ENCODE measurements at regions not wholly inside any gene's neighbourhood (a gene's known extent, or its start where the extent isn't known, plus 50 kb on each side); places are given as distances from the start of the nearest gene placed in this dataset.

GRCh38 chr1:57983441-57983840 lies 559.6 kb upstream of the DAB1 start:
- DNase-seq: no peak

DNA sequence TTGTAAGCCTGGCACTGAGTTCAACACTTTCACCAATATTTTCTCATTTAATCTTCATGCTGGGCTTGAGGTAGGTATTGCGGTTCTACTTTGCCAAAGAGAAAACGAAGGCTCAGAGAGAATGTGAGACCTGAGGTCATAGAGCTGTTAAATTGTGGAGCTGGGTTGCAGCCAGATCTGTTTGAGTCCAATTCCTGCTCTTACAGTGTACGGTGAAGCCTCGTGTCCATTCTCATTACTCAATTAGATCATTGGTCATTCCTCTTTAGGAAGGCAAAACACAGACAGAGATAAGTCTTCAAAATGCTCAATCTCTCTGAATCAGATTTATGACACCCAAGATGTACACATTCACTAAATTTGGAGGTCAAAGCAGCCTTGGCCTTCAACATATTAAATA lies 559.0 kb upstream of the DAB1 start:
- no peak for DNase-seq

DNA sequence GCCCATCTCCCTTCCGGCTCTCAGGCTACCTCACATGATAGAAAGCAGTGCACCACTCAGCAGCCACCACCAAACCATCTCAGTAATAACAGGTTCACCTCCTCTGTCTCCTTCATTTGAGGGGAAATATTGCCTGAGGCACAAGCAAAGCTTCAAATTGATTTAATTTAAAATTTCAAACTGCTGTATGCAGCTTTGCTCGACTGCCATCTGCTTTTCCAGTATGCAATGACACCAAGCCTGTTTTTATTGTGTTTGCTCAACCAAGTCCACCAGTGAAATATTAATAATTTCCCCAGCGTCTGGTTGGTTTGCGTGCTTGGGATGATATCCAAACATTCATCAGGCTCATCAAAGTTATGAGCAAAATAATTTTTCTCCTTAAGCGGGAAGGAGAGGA lies 552.4 kb upstream of the DAB1 start:
- DNase-seq: no peak

DNA sequence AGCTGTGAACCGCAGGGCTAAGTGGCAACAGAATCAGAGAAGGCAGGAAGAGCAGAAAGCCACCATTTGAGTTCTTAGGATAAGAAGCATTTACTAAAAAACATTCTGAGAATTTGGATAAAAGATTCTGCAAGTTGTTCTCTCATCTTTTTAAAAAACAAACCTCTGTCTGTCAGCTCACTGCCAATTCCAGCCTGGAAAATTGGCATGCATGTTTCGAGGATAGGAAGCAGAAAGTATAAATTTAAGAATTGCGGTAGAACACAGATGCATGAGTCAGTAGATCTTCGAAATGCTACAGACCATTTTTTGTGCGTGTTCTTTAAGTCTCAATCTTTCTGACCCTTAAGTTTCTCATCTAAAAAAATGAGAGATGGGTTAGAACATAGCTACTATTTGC lies 544.5 kb upstream of the DAB1 start:
- no peak for DNase-seq

DNA sequence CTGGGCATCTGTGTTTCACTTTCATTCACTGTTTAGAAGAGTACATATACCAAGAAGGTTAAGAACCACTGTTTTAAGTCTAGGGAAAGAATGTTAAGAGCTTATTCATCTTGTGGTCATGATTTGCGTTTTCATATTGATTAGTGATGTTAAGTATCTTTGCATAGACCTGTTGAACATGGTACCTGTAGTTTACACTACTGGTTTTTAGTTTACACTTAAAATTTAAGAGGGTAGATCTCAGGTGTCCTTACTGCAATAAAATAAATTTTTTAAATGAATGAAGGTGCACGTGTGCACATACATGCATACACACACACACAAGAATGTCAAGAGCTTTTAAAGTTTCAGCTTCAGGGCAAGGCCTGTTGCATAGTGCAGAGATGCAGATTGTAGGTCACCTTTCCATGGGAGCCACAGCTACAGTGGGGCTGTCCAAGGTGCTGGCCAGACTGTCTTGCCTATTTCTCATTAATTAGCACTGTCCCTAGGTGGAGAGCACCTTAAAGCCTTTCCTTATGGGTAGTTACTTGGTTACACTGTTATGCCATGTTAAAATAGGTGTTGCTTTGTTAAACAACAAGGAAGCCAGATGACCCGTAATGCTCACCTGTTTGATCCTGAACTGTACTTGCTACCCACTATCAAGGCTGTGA lies 543.0 kb upstream of the DAB1 start:
- DNase-seq: no peak

DNA sequence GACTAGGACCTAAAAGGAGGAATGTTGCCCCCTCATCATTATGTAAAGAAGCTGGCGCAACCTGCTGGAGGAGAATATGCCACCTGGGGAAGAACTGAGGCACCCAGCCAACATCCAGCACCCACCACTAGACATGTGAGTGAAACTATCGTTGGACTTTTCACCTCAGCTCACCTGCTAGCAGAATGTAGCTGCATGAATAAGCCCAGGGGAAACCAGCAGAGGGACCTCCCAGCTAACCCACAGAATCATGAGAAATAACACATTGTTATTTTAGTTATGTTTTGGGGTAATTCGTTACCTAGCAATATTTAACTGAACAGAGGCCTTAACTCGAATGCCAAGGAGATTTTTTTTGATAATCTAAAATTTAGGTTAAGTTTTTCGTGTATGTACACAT lies 542.5 kb upstream of the DAB1 start:
- no peak for DNase-seq

GRCh38 chr1:57963581-57963980 lies 539.7 kb upstream of the DAB1 start:
- peak; percentile 92 for DNase-seq

GRCh38 chr1:57959531-57960241 lies 535.8 kb upstream of the DAB1 start:
- no peak for DNase-seq

- DNase-seq: no peak
These were observed 533.7 kb upstream of the DAB1 start for GRCh38 chr1:57957576-57957975.

- no peak for DNase-seq
These were observed 527.5 kb upstream of the DAB1 start for GRCh38 chr1:57951390-57951789.

- no peak for DNase-seq
These were observed 525.3 kb upstream of the DAB1 start for GRCh38 chr1:57949168-57949567.

DNA sequence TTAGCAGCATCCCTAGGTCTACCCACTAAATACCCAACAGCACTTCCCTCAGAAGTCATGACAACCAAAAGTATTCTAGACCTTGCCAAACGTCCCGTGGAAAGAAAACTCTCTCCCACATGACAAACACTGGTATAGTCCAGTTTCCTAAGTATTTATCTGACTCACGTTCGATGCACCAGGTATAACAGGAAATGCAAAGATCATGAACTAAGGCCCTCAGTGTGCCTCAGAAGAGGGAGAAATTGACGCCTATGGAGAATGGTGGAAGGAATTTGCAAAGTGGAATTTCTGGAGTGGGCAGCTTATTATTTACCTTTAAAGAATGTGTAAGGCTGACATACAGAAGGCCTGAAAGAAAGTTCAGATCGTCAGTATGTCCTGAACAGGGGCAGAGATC lies 523.6 kb upstream of the DAB1 start:
- no peak for DNase-seq

GRCh38 chr1:57945045-57945444 lies 521.2 kb upstream of the DAB1 start:
- DNase-seq: no peak

DNA sequence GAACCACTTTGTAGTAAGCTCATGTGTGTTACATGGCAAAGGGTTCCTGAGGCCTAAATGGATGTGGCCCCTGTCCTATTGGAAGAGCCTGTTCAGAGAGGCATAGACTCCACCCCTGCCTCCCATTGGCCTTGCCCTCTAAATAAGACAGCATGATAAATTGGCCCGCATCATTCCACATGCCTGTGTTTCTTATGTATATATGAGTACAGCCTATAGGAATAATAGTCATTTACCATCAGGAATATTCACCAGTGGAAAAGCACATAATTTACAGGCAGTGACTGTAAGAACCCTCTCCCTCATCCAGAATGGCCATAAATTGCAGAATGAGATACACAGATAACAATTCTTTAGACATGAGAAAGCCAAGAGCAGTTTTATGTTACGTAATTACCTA lies 519.5 kb upstream of the DAB1 start:
- no peak for DNase-seq

DNA sequence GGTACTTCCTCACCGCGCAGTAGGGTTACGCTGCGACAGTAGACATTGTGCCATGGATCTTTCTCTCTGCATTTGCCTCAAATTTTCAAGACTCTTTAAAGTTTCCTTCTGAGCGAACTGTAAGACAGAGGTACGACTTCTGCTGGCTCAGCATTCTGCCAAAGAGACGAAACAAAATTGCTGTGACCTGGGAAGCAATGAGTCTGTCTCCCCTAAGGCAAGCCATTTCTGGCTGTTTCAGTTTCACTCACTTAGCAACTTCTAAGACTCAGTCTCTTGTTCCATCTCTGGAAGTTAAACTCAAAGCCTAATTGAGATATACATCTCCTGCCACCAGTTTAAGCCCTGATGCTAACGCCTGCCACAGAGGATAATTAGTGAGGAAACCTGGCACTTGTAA lies 510.9 kb upstream of the DAB1 start:
- DNase-seq: no peak

- no peak for DNase-seq
These were observed 503.1 kb upstream of the DAB1 start for GRCh38 chr1:57927003-57927402.

GRCh38 chr1:57926025-57926552 lies 502.2 kb upstream of the DAB1 start:
- no peak for DNase-seq

- no peak for DNase-seq
These were observed 501.4 kb upstream of the DAB1 start for GRCh38 chr1:57925226-57925625.

DNA sequence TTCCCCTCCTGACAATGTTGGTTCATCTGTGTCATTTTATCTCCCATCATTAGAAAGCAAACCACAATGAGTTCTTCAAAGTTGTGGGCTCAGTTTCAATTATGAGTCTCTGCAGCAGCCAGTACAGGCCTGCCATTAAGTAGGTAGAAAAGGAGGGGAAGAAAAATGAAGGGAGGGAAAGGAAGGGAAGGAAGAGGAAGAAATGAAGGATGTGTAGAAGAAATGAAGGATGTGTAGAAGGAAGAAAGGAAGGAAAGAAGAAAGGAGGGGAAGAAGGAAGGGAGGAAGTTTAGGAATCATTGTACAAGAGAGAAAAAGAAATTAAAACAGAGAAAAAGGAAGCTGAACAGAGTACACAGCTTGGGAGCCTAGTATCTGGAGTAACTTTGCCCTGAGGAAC lies 498.3 kb upstream of the DAB1 start:
- no peak for DNase-seq

DNA sequence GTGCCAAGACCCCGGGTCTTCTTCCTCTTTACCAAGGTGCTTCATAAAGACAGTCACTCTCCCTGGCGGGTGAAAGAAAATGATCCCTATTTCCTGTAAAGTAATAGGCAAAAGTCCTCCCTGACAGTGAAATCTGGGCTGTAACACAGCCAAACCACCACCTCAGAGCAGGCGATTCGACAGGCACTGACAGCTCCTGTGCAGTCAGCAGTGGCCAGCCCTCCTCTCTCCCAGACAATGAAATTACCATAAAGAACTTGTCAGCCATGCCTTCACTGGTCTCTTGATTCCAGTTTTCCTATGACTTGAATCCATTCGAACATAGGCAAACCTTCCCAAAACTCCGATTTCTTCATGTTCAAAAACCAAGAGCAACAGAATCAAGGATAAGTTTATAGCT lies 492.2 kb upstream of the DAB1 start:
- DNase-seq: no peak

DNA sequence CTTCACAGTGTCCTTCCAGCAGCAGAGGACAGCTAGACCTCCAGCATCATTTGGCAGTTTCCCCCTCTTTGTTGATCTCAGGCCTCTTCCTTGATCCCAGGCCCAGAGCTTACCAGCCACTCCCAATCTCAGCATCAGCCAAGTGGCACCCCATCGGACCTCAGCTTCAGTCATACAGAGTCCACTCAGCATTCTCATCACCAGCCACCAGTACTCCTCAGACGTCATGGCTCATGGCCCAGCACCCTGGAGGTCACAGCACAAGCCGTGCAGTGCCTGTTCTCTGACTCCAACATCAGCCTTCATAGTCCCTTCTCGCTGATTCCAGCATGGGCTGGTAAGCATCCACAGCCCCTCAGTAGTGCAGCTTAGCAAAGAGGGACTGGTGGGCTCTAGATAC lies 487.6 kb upstream of the DAB1 start:
- DNase-seq: no peak

DNA sequence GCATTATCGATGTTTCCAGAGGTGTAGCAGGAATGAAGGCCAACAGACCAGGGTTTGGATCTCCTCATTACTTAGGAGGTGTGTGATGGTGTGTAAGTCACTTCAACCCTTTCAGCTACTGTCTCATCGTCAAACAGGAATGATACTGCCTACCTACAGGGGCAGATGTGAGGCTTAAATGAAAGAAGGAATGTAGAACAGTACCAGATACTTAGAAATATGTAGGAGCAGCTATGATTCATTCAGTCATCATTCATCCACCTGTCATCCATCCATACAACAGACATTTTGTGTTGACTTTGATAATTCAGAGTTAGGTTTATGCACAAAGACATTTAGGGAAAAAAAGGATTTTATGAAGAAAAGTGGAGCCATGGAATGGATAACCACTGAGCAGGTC lies 486.9 kb upstream of the DAB1 start:
- no peak for DNase-seq

GRCh38 chr1:57910305-57910704 lies 486.4 kb upstream of the DAB1 start:
- DNase-seq: no peak

DNA sequence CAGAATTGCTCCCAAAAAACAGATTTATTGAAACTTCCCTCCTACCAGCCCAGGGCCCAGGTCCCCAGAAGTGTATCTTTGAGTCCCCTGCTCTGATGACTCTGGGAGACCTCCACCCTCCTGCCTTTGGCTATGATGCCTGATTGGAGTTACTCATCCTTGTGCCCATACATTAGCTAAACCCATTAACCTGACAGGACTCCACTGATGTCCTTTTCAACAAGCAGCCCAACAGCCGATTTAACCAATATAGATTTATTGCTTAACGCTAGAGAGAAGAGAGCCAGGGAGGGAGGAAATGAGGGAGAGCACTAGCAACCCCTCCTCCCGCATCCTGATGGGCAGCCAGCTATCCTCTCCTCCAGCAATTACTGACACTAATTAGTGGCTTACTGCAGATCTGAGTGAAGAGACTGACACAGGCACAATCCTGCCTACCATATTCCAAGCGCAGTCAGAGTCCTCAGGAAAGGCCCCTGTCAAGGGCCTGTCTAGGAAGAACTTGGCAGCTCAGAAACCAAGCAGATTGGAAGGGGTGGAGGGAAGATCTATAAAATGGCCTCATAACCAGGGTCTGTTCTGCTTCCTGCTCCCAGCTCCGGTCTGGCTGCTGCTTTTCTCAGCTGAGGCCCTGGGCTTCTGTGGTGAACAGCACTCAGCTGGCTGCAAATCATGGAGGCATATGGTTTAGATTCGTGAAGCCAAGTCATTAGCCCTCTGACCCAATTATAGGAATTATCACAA lies 484.5 kb upstream of the DAB1 start:
- DNase-seq: no peak

Data from NCI-H2081 treated with DMSO at 0.1 percent for 48 hours (cell line).